ENCODE measurements at regions not wholly inside any gene's neighbourhood (a gene's known extent, or its start where the extent isn't known, plus 50 kb on each side); places are given as distances from the start of the nearest gene placed in this dataset.

- TF ChIP-seq CBX2 (IDR thresholded peaks at IDR 0.05; ENCODE audit: borderline replicate concordance, low read depth): no peak
- TF ChIP-seq RCOR1 (IDR thresholded peaks at IDR 0.05; ENCODE audit: low read depth, low read length): no peak
- no peak for TF ChIP-seq MAX (IDR thresholded peaks at IDR 0.05)
- TF ChIP-seq POLR2AphosphoS2 (conservative IDR thresholded peaks at IDR 0.05; ENCODE audit: low read length): no peak
- no peak for TF ChIP-seq MAZ (IDR thresholded peaks at IDR 0.05; ENCODE audit: borderline replicate concordance, low read depth, low read length)
- TF ChIP-seq EP300 (IDR thresholded peaks at IDR 0.05): no peak
- TF ChIP-seq CHD4 (IDR thresholded peaks at IDR 0.05; ENCODE audit: borderline replicate concordance): no peak
- no peak for TF ChIP-seq HOXB5 (CRISPR knock-in tag; IDR thresholded peaks at IDR 0.05)
- no peak for TF ChIP-seq PHF8 (IDR thresholded peaks at IDR 0.05; ENCODE audit: borderline replicate concordance, low read depth)
- TF ChIP-seq CEBPB (IDR thresholded peaks at IDR 0.05): no peak
- no peak for TF ChIP-seq E2F6 (IDR thresholded peaks at IDR 0.05; ENCODE audit: borderline replicate concordance, low read depth)
- no peak for TF ChIP-seq GATA3 (IDR thresholded peaks at IDR 0.05; ENCODE audit: borderline replicate concordance)
- no peak for TF ChIP-seq PBX3 (IDR thresholded peaks at IDR 0.05)
- no peak for TF ChIP-seq HDAC2 (IDR thresholded peaks at IDR 0.05)
- TF ChIP-seq CHD2 (IDR thresholded peaks at IDR 0.05; ENCODE audit: low read length, partially characterized antibody): no peak
- no peak for TF ChIP-seq SMC3 (IDR thresholded peaks at IDR 0.05)
- no peaks in the 10 kb centered on the region for H3K4me1 ChIP-seq
- H3K4me3 ChIP-seq: no peak overlapping the region
- 84% methylated on average over 1 of the region's 1 CpG for WGBS (ENCODE audit: missing lambda C conversion rate)
- FAIRE-seq: no peak
- ChIA-PET CTCF (no interaction called here), POLR2A (no interaction called here)
- DNase-seq (ENCODE audit: low read depth in 1 of 2, low spot score in 1 of 2): no peak
- no peak for ATAC-seq
- no peak overlapping the region for H3K27ac ChIP-seq
- H3K4me2 ChIP-seq: no peak overlapping the region
- H3K9me3 ChIP-seq: no peaks in the 10 kb centered on the region
Measured at GRCh38 chr4:162352580-162353107, 188.8 kb upstream of the FSTL5 start.

- 35% methylated on average over 2 of the region's 2 CpGs for WGBS (ENCODE audit: missing lambda C conversion rate)
- POLR2A ChIA-PET: no interaction called here
- Histone ChIP-seq H3K9me3 (no peaks in the 10 kb centered on the region), H3K27ac (no peak overlapping the region), H3K4me1 (no peaks in the 10 kb centered on the region), H3K4me2 (no peak overlapping the region), H3K4me3 (no peak overlapping the region)
- no peak for FAIRE-seq
- CTCF ChIA-PET: no interaction called here
- no peak for DNase-seq (ENCODE audit: low read depth in 1 of 2, low spot score in 1 of 2)
- ATAC-seq: no peak
- TF ChIP-seq TFCP2L1 (CRISPR knock-in tag; IDR thresholded peaks at IDR 0.05) (no peak), MAZ (IDR thresholded peaks at IDR 0.05; ENCODE audit: borderline replicate concordance, low read depth, low read length) (no peak), PBX3 (IDR thresholded peaks at IDR 0.05) (no peak), ZNF302 (CRISPR knock-in tag; IDR thresholded peaks at IDR 0.05) (no peak), CHD2 (IDR thresholded peaks at IDR 0.05; ENCODE audit: low read length, partially characterized antibody) (no peak), CBX8 (IDR thresholded peaks at IDR 0.05) (no peak), RNF2 (IDR thresholded peaks at IDR 0.05; ENCODE audit: borderline replicate concordance, low read depth) (no peak), HES2 (IDR thresholded peaks at IDR 0.05) (no peak), KDM1A (IDR thresholded peaks at IDR 0.05; ENCODE audit: low read depth) (no peak), ESRRA (IDR thresholded peaks at IDR 0.05; ENCODE audit: borderline replicate concordance, low read length) (no peak), RAD21 (conservative IDR thresholded peaks at IDR 0.05 in 1 of 2, IDR thresholded peaks at IDR 0.05 in 1 of 2) (no peak), POLR2A (IDR thresholded peaks at IDR 0.05; ENCODE audit: low read length) (no peak), RARB (CRISPR knock-in tag; IDR thresholded peaks at IDR 0.05) (no peak), GATA3 (IDR thresholded peaks at IDR 0.05; ENCODE audit: borderline replicate concordance) (no peak), E2F6 (IDR thresholded peaks at IDR 0.05; ENCODE audit: borderline replicate concordance, low read depth) (no peak)
- TF ChIP-seq, protein P1, sequence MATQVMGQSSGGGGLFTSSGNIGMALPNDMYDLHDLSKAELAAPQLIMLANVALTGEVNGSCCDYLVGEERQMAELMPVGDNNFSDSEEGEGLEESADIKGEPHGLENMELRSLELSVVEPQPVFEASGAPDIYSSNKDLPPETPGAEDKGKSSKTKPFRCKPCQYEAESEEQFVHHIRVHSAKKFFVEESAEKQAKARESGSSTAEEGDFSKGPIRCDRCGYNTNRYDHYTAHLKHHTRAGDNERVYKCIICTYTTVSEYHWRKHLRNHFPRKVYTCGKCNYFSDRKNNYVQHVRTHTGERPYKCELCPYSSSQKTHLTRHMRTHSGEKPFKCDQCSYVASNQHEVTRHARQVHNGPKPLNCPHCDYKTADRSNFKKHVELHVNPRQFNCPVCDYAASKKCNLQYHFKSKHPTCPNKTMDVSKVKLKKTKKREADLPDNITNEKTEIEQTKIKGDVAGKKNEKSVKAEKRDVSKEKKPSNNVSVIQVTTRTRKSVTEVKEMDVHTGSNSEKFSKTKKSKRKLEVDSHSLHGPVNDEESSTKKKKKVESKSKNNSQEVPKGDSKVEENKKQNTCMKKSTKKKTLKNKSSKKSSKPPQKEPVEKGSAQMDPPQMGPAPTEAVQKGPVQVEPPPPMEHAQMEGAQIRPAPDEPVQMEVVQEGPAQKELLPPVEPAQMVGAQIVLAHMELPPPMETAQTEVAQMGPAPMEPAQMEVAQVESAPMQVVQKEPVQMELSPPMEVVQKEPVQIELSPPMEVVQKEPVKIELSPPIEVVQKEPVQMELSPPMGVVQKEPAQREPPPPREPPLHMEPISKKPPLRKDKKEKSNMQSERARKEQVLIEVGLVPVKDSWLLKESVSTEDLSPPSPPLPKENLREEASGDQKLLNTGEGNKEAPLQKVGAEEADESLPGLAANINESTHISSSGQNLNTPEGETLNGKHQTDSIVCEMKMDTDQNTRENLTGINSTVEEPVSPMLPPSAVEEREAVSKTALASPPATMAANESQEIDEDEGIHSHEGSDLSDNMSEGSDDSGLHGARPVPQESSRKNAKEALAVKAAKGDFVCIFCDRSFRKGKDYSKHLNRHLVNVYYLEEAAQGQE (IDR thresholded peaks at IDR 0.05): no peak
- TF ChIP-seq, protein P2, sequence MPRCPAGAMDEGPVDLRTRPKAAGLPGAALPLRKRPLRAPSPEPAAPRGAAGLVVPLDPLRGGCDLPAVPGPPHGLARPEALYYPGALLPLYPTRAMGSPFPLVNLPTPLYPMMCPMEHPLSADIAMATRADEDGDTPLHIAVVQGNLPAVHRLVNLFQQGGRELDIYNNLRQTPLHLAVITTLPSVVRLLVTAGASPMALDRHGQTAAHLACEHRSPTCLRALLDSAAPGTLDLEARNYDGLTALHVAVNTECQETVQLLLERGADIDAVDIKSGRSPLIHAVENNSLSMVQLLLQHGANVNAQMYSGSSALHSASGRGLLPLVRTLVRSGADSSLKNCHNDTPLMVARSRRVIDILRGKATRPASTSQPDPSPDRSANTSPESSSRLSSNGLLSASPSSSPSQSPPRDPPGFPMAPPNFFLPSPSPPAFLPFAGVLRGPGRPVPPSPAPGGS (IDR thresholded peaks at IDR 0.05): no peak
Measured at GRCh38 chr4:162350331-162350730, 186.5 kb upstream of the FSTL5 start.
